Natural killer cell treated with Interleukin-12 subunit alpha and Interleukin-12 subunit beta and Interleukin-15 and Interleukin-18, amount 100 ng/mL, for 72 hours (primary cell): ENCODE measurements at regions not wholly inside any gene's neighbourhood (a gene's known extent, or its start where the extent isn't known, plus 50 kb on each side); places are given as distances from the start of the nearest gene placed in this dataset.
"Not testable (repeated sequence)": the region's sequence is repeated elsewhere in the genome, so short reads cannot be mapped to it uniquely, and the experiment has no call there.

ENCODE experiments used
- ATAC-seq, 2 donors: fragments of 150-1000 bp; cut with Tn5 transposase in 1 of 2; sonication (Bioruptor Pico), chemical (Tn5 transposase) in 1 of 2; 2 replicates each; pipeline ENCODE4 v1.10.0; 2021
- DNase-seq: peaks from one replicate; pipeline ENCODE4 v3.0.0; 2022; ENCODE audit warnings: low spot score
- H3K27ac Mint-ChIP-seq, 2 donors: 1 replicate in 1 of 2; 2 replicates in 1 of 2; pipeline ENCODE4 v1.8.0; 2022; ENCODE audit warnings: mixed read lengths in 2 of 2, mild to moderate bottlenecking in 1 of 2, moderate library complexity in 1 of 2
- H3K27me3 Mint-ChIP-seq, 2 donors: 1 replicate in 1 of 2; 2 replicates in 1 of 2; pipeline ENCODE4 v1.8.0; 2022; ENCODE audit warnings: mixed read lengths in 2 of 2
- H3K36me3 Mint-ChIP-seq: one replicate; pipeline ENCODE4 v1.8.0; 2022; ENCODE audit warnings: mixed read lengths
- H3K4me1 Mint-ChIP-seq, 2 donors: 1 replicate in 1 of 2; 2 replicates in 1 of 2; pipeline ENCODE4 v1.8.0; 2022; ENCODE audit warnings: low read depth in 2 of 2, mixed read lengths in 2 of 2, mild to moderate bottlenecking in 1 of 2
- H3K4me3 Mint-ChIP-seq: one replicate; pipeline ENCODE4 v1.8.0; 2022; ENCODE audit warnings: mixed read lengths
- H3K9me3 Mint-ChIP-seq: 2 replicates; pipeline ENCODE4 v1.8.0; 2022; ENCODE audit warnings: mixed read lengths

- H3K27ac Mint-ChIP-seq, H3K27me3 Mint-ChIP-seq, H3K9me3 Mint-ChIP-seq, DNase-seq, ATAC-seq, H3K4me1 Mint-ChIP-seq, H3K36me3 Mint-ChIP-seq, H3K4me3 Mint-ChIP-seq: not testable (repeated sequence)
Measured at GRCh38 chr2:89537862-89538261, 846.4 kb downstream of the RPIA start.

- not testable (repeated sequence) for H3K27ac Mint-ChIP-seq, H3K4me3 Mint-ChIP-seq, H3K4me1 Mint-ChIP-seq, H3K36me3 Mint-ChIP-seq, ATAC-seq, H3K27me3 Mint-ChIP-seq, H3K9me3 Mint-ChIP-seq, DNase-seq
Measured at GRCh38 chr2:89544110-89544509, 852.6 kb downstream of the RPIA start.

- H3K4me3 Mint-ChIP-seq, H3K27me3 Mint-ChIP-seq, ATAC-seq, H3K9me3 Mint-ChIP-seq, H3K36me3 Mint-ChIP-seq, H3K4me1 Mint-ChIP-seq, DNase-seq, H3K27ac Mint-ChIP-seq: not testable (repeated sequence)
Measured at GRCh38 chr2:89579154-89579553, 887.7 kb downstream of the RPIA start.

GRCh38 chr2:89582816-89583215, 891.3 kb downstream of the RPIA start:
- not testable (repeated sequence) for H3K4me1 Mint-ChIP-seq, H3K27me3 Mint-ChIP-seq, ATAC-seq, DNase-seq, H3K36me3 Mint-ChIP-seq, H3K27ac Mint-ChIP-seq, H3K9me3 Mint-ChIP-seq, H3K4me3 Mint-ChIP-seq

GRCh38 chr2:89584046-89584445, 892.6 kb downstream of the RPIA start:
- not testable (repeated sequence) for H3K4me3 Mint-ChIP-seq, ATAC-seq, H3K27me3 Mint-ChIP-seq, H3K27ac Mint-ChIP-seq, H3K36me3 Mint-ChIP-seq, H3K4me1 Mint-ChIP-seq, H3K9me3 Mint-ChIP-seq, DNase-seq

GRCh38 chr2:89584868-89585557, 893.5 kb downstream of the RPIA start:
- DNase-seq, H3K27ac Mint-ChIP-seq, H3K27me3 Mint-ChIP-seq, H3K9me3 Mint-ChIP-seq, H3K36me3 Mint-ChIP-seq, H3K4me3 Mint-ChIP-seq, H3K4me1 Mint-ChIP-seq, ATAC-seq: not testable (repeated sequence)

- H3K36me3 Mint-ChIP-seq, DNase-seq, H3K27me3 Mint-ChIP-seq, H3K4me1 Mint-ChIP-seq, H3K9me3 Mint-ChIP-seq, H3K27ac Mint-ChIP-seq: not testable (repeated sequence)
- peak overlapping the region; percentile 65 for H3K4me3 Mint-ChIP-seq
- ATAC-seq, result peak; percentile 82 to 97
Measured at GRCh38 chr2:89585558-89585920, 894.1 kb downstream of the RPIA start.

GRCh38 chr2:89599843-89600242, 908.4 kb downstream of the RPIA start:
- H3K4me1 Mint-ChIP-seq, DNase-seq, H3K4me3 Mint-ChIP-seq, H3K27ac Mint-ChIP-seq, H3K9me3 Mint-ChIP-seq, ATAC-seq, H3K36me3 Mint-ChIP-seq, H3K27me3 Mint-ChIP-seq: not testable (repeated sequence)

GRCh38 chr2:89606514-89606913, 915.0 kb downstream of the RPIA start:
- DNase-seq, H3K27me3 Mint-ChIP-seq, H3K36me3 Mint-ChIP-seq, ATAC-seq, H3K4me1 Mint-ChIP-seq, H3K4me3 Mint-ChIP-seq, H3K9me3 Mint-ChIP-seq, H3K27ac Mint-ChIP-seq: not testable (repeated sequence)

- H3K4me3 Mint-ChIP-seq, DNase-seq, H3K9me3 Mint-ChIP-seq, H3K27ac Mint-ChIP-seq, ATAC-seq, H3K27me3 Mint-ChIP-seq, H3K36me3 Mint-ChIP-seq, H3K4me1 Mint-ChIP-seq: not testable (repeated sequence)
Measured at GRCh38 chr2:89610207-89610926, 918.9 kb downstream of the RPIA start.

GRCh38 chr2:89610927-89611515, 919.5 kb downstream of the RPIA start:
- not testable (repeated sequence) for H3K36me3 Mint-ChIP-seq, DNase-seq, H3K4me3 Mint-ChIP-seq, ATAC-seq, H3K27ac Mint-ChIP-seq, H3K9me3 Mint-ChIP-seq, H3K4me1 Mint-ChIP-seq, H3K27me3 Mint-ChIP-seq

- not testable (repeated sequence) for H3K9me3 Mint-ChIP-seq, H3K4me1 Mint-ChIP-seq, DNase-seq, H3K27me3 Mint-ChIP-seq, H3K4me3 Mint-ChIP-seq, H3K27ac Mint-ChIP-seq, H3K36me3 Mint-ChIP-seq, ATAC-seq
Measured at GRCh38 chr2:89611710-89612109, 920.2 kb downstream of the RPIA start.

GRCh38 chr2:89649268-89649667, 957.8 kb downstream of the RPIA start:
- H3K27ac Mint-ChIP-seq, H3K4me1 Mint-ChIP-seq, H3K9me3 Mint-ChIP-seq, DNase-seq, ATAC-seq, H3K27me3 Mint-ChIP-seq, H3K36me3 Mint-ChIP-seq, H3K4me3 Mint-ChIP-seq: not testable (repeated sequence)

GRCh38 chr2:89679254-89679653, 987.8 kb downstream of the RPIA start:
- peaks cover 20% of the 10 kb centered on the region for H3K36me3 Mint-ChIP-seq
- H3K4me3 Mint-ChIP-seq, ATAC-seq, H3K4me1 Mint-ChIP-seq, H3K27ac Mint-ChIP-seq, DNase-seq: not testable (repeated sequence)
- peaks cover 0 to 16% of the 10 kb centered on the region in 2 donors for H3K27me3 Mint-ChIP-seq
- H3K9me3 Mint-ChIP-seq, result peaks cover 13% of the 10 kb centered on the region
